ENCODE measurements at regions not wholly inside any gene's neighbourhood (a gene's known extent, or its start where the extent isn't known, plus 50 kb on each side); places are given as distances from the start of the nearest gene placed in this dataset.

- H3K9me3 ChIP-seq (ENCODE audit: control insufficient read depth in 1 of 2, low read length in 2 of 2): no peaks in the 10 kb centered on the region
- no peak overlapping the region for H3K27ac ChIP-seq (ENCODE audit: low read length)
- no peak overlapping the region for H3K4me3 ChIP-seq (ENCODE audit: low read depth in 1 of 2, low read length in 2 of 2)
- no peaks in the 10 kb centered on the region for H3K36me3 ChIP-seq (ENCODE audit: control insufficient read depth in 1 of 2, insufficient read depth in 2 of 2, low read length in 2 of 2)
- H3K4me1 ChIP-seq (ENCODE audit: control insufficient read depth in 1 of 2, insufficient read depth in 2 of 2, low read length in 2 of 2): peaks cover 0 to 13% of the 10 kb centered on the region in 2 donors
- no peaks in the 10 kb centered on the region for H3K27me3 ChIP-seq (ENCODE audit: low read depth, low read length)
These were observed 282.7 kb upstream of the C2CD4B start for GRCh38 chr15:62447742-62448141.

- Histone ChIP-seq H3K27ac (ENCODE audit: low read length) (no peak overlapping the region), H3K4me1 (ENCODE audit: control insufficient read depth in 1 of 2, insufficient read depth in 2 of 2, low read length in 2 of 2) (peaks cover 0 to 21% of the 10 kb centered on the region in 2 donors), H3K27me3 (ENCODE audit: low read depth, low read length) (no peaks in the 10 kb centered on the region), H3K9me3 (ENCODE audit: control insufficient read depth in 1 of 2, low read length in 2 of 2) (no peaks in the 10 kb centered on the region), H3K4me3 (ENCODE audit: low read depth in 1 of 2, low read length in 2 of 2) (no peak overlapping the region), H3K36me3 (ENCODE audit: control insufficient read depth in 1 of 2, insufficient read depth in 2 of 2, low read length in 2 of 2) (no peaks in the 10 kb centered on the region)
These were observed 284.6 kb upstream of the C2CD4B start for GRCh38 chr15:62449638-62450037.

DNA sequence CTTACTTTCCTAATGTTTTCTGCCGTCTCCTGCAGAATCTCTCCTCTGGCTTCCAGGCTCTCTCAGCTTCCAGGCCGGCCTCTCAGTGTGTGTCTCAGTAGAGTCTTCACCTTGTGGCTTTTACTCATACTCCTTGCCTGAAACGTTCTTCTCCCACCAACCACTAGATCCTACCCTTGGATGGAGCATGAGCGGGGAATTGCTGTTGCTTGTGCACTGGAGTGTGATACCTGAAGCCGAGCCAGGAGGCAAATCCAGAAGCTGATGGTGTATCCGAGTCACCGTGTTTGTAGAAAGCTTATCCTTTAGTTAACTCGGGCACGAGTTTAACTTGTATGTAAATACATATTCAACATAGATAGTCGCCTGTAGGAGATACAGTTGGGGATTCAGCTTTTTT is 285.0 kb upstream of the C2CD4B start:
- no peak overlapping the region for H3K27ac ChIP-seq (ENCODE audit: low read length)
- H3K27me3 ChIP-seq (ENCODE audit: low read depth, low read length): no peaks in the 10 kb centered on the region
- no peak overlapping the region for H3K4me3 ChIP-seq (ENCODE audit: low read depth in 1 of 2, low read length in 2 of 2)
- no peaks in the 10 kb centered on the region for H3K36me3 ChIP-seq (ENCODE audit: control insufficient read depth in 1 of 2, insufficient read depth in 2 of 2, low read length in 2 of 2)
- peaks cover 0 to 21% of the 10 kb centered on the region in 2 donors for H3K4me1 ChIP-seq (ENCODE audit: control insufficient read depth in 1 of 2, insufficient read depth in 2 of 2, low read length in 2 of 2)
- H3K9me3 ChIP-seq (ENCODE audit: control insufficient read depth in 1 of 2, low read length in 2 of 2): no peaks in the 10 kb centered on the region

DNA sequence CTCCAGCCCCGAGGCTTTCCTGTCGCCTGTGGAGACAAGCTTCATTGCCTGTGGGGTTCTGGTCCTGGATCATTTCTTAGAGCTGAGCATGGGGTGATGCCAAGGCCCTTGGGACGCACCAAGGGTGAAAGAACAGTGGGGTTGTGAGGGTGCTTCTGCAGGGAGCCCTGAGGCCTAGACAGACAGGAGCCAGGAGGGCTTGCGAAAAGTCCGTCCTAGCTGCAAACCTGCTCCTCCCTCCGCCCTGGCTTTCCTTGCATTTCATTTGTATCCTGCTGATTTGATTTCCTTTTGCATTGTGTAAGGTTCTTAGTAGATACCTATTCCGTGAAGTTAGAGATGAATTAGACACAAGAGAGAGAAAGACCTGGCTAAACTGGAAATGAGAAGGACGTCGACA is 286.9 kb upstream of the C2CD4B start:
- H3K27ac ChIP-seq (ENCODE audit: low read length): no peak overlapping the region
- no peaks in the 10 kb centered on the region for H3K9me3 ChIP-seq (ENCODE audit: control insufficient read depth in 1 of 2, low read length in 2 of 2)
- H3K4me1 ChIP-seq (ENCODE audit: control insufficient read depth in 1 of 2, insufficient read depth in 2 of 2, low read length in 2 of 2): peaks cover 0 to 25% of the 10 kb centered on the region in 2 donors
- H3K36me3 ChIP-seq (ENCODE audit: control insufficient read depth in 1 of 2, insufficient read depth in 2 of 2, low read length in 2 of 2): no peaks in the 10 kb centered on the region
- no peaks in the 10 kb centered on the region for H3K27me3 ChIP-seq (ENCODE audit: low read depth, low read length)
- no peak overlapping the region for H3K4me3 ChIP-seq (ENCODE audit: low read depth in 1 of 2, low read length in 2 of 2)

DNA sequence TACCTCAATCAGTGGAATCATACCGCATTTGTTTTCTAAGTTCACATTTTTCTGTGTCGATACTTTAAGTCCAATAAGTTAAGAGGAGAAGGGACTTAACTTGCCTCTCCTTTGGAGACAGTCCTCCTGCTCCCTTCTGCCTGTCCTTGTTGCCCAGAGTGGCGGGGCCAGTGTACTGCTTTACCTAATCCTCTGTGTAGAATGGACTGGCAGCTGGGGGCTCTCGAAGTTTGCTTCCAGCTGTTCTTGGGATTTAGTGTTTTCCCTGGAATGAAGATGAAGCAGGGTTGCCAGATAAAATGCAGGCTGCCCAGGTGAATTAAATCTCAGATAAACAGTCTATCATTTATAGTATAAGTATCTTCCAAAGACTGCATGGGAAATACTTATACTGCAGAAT is 287.6 kb upstream of the C2CD4B start:
- Histone ChIP-seq H3K36me3 (ENCODE audit: control insufficient read depth in 1 of 2, insufficient read depth in 2 of 2, low read length in 2 of 2) (no peaks in the 10 kb centered on the region), H3K4me3 (ENCODE audit: low read depth in 1 of 2, low read length in 2 of 2) (no peak overlapping the region), H3K9me3 (ENCODE audit: control insufficient read depth in 1 of 2, low read length in 2 of 2) (no peaks in the 10 kb centered on the region), H3K4me1 (ENCODE audit: control insufficient read depth in 1 of 2, insufficient read depth in 2 of 2, low read length in 2 of 2) (peaks cover 0 to 25% of the 10 kb centered on the region in 2 donors), H3K27me3 (ENCODE audit: low read depth, low read length) (no peaks in the 10 kb centered on the region), H3K27ac (ENCODE audit: low read length) (no peak overlapping the region)

DNA sequence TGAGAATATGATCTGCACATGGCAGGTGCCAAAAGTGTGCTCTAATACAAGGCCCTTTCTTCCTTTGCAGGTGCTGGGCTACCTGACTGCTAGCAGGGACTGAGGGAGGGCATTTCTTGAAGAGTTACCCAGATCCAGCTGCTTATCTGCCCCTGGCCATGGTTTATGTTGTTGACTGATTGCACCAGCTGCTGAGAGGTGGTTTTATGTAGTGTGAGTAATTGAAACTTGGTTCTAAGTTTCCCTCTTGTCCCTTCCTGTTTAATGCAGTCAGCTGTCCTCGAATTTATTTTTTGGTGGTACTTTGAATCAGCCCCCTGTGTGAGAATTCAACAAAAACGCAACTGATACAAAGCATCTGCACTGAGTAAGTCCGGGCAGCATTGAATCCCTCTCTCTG is 288.3 kb upstream of the C2CD4B start:
- H3K27me3 ChIP-seq (ENCODE audit: low read depth, low read length): no peaks in the 10 kb centered on the region
- no peaks in the 10 kb centered on the region for H3K9me3 ChIP-seq (ENCODE audit: control insufficient read depth in 1 of 2, low read length in 2 of 2)
- no peak overlapping the region for H3K4me3 ChIP-seq (ENCODE audit: low read depth in 1 of 2, low read length in 2 of 2)
- H3K36me3 ChIP-seq (ENCODE audit: control insufficient read depth in 1 of 2, insufficient read depth in 2 of 2, low read length in 2 of 2): no peaks in the 10 kb centered on the region
- peaks cover 0 to 22% of the 10 kb centered on the region in 2 donors for H3K4me1 ChIP-seq (ENCODE audit: control insufficient read depth in 1 of 2, insufficient read depth in 2 of 2, low read length in 2 of 2)
- no peak overlapping the region for H3K27ac ChIP-seq (ENCODE audit: low read length)

GRCh38 chr15:62453981-62454380 is 288.9 kb upstream of the C2CD4B start:
- Histone ChIP-seq H3K27ac (ENCODE audit: low read length) (no peak overlapping the region), H3K36me3 (ENCODE audit: control insufficient read depth in 1 of 2, insufficient read depth in 2 of 2, low read length in 2 of 2) (no peaks in the 10 kb centered on the region), H3K27me3 (ENCODE audit: low read depth, low read length) (no peaks in the 10 kb centered on the region), H3K4me1 (ENCODE audit: control insufficient read depth in 1 of 2, insufficient read depth in 2 of 2, low read length in 2 of 2) (peaks cover 0 to 16% of the 10 kb centered on the region in 2 donors), H3K4me3 (ENCODE audit: low read depth in 1 of 2, low read length in 2 of 2) (no peak overlapping the region), H3K9me3 (ENCODE audit: control insufficient read depth in 1 of 2, low read length in 2 of 2) (no peaks in the 10 kb centered on the region)

DNA sequence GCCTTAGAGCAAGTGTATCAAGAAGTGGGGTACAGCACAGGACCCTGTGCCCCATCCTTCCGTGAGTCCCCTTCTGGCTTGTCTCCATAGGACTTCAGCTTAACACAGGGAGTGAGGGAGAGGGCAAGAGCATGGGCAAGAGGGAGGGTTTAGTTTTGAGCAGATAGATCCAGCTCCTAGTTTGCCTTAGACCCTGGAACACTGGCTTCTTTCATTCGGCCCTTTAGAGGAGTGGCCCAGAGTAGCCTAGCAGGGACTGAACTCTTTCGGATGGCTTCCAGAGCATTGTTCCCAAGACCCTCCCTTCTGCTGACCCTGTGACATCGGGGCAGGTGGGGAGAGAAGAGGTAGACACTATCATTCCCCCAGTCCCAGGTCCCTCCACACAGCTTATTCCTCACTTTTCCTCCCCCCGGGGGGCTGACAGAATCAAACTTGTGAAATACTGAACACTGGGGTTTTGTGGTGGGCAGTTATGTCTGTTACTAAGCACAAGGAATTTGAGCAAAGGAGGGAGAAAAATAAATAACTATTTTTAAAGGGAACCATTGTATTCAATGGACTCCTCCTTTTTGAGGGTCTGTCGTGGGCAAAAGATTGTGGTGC is 289.6 kb upstream of the C2CD4B start:
- no peak overlapping the region for H3K27ac ChIP-seq (ENCODE audit: low read length)
- H3K4me1 ChIP-seq (ENCODE audit: control insufficient read depth in 1 of 2, insufficient read depth in 2 of 2, low read length in 2 of 2): peaks cover 0 to 12% of the 10 kb centered on the region in 2 donors
- H3K36me3 ChIP-seq (ENCODE audit: control insufficient read depth in 1 of 2, insufficient read depth in 2 of 2, low read length in 2 of 2): no peaks in the 10 kb centered on the region
- no peaks in the 10 kb centered on the region for H3K27me3 ChIP-seq (ENCODE audit: low read depth, low read length)
- H3K4me3 ChIP-seq (ENCODE audit: low read depth in 1 of 2, low read length in 2 of 2): no peak overlapping the region
- no peaks in the 10 kb centered on the region for H3K9me3 ChIP-seq (ENCODE audit: control insufficient read depth in 1 of 2, low read length in 2 of 2)

GRCh38 chr15:62455441-62455921 is 290.4 kb upstream of the C2CD4B start:
- Histone ChIP-seq H3K9me3 (ENCODE audit: control insufficient read depth in 1 of 2, low read length in 2 of 2) (no peaks in the 10 kb centered on the region), H3K4me3 (ENCODE audit: low read depth in 1 of 2, low read length in 2 of 2) (no peak overlapping the region), H3K27ac (ENCODE audit: low read length) (no peak overlapping the region), H3K36me3 (ENCODE audit: control insufficient read depth in 1 of 2, insufficient read depth in 2 of 2, low read length in 2 of 2) (no peaks in the 10 kb centered on the region), H3K27me3 (ENCODE audit: low read depth, low read length) (no peaks in the 10 kb centered on the region), H3K4me1 (ENCODE audit: control insufficient read depth in 1 of 2, insufficient read depth in 2 of 2, low read length in 2 of 2) (peaks cover 0 to 12% of the 10 kb centered on the region in 2 donors)

- Histone ChIP-seq H3K4me1 (ENCODE audit: control insufficient read depth in 1 of 2, insufficient read depth in 2 of 2, low read length in 2 of 2) (peaks cover 0 to 12% of the 10 kb centered on the region in 2 donors), H3K9me3 (ENCODE audit: control insufficient read depth in 1 of 2, low read length in 2 of 2) (no peaks in the 10 kb centered on the region), H3K4me3 (ENCODE audit: low read depth in 1 of 2, low read length in 2 of 2) (no peak overlapping the region), H3K27ac (ENCODE audit: low read length) (no peak overlapping the region), H3K27me3 (ENCODE audit: low read depth, low read length) (no peaks in the 10 kb centered on the region), H3K36me3 (ENCODE audit: control insufficient read depth in 1 of 2, insufficient read depth in 2 of 2, low read length in 2 of 2) (no peaks in the 10 kb centered on the region)
These were observed 291.2 kb upstream of the C2CD4B start for GRCh38 chr15:62456011-62456920.

GRCh38 chr15:62457100-62457499 is 292.0 kb upstream of the C2CD4B start:
- H3K4me1 ChIP-seq (ENCODE audit: control insufficient read depth in 1 of 2, insufficient read depth in 2 of 2, low read length in 2 of 2): peaks cover 0 to 12% of the 10 kb centered on the region in 2 donors

More at GRCh38 chr15:62457100-62457499, 292.0 kb upstream of the C2CD4B start:
- no peaks in the 10 kb centered on the region for H3K36me3 ChIP-seq (ENCODE audit: control insufficient read depth in 1 of 2, insufficient read depth in 2 of 2, low read length in 2 of 2)
- H3K4me3 ChIP-seq (ENCODE audit: low read depth in 1 of 2, low read length in 2 of 2): no peak overlapping the region
- H3K27ac ChIP-seq (ENCODE audit: low read length): no peak overlapping the region
- H3K9me3 ChIP-seq (ENCODE audit: control insufficient read depth in 1 of 2, low read length in 2 of 2): no peaks in the 10 kb centered on the region
- H3K27me3 ChIP-seq (ENCODE audit: low read depth, low read length): no peaks in the 10 kb centered on the region

All from muscle layer of duodenum (tissue), 2 donors.